EL (cell line): ENCODE measurements at regions not wholly inside any gene's neighbourhood (a gene's known extent, or its start where the extent isn't known, plus 50 kb on each side); places are given as distances from the start of the nearest gene placed in this dataset.

Experiments used
- DNase-seq: peaks from one replicate; pipeline ENCODE4 v3.0.0-alpha.2; 2016

- no peak for DNase-seq
Observed at GRCh38 chr18:25630682-25631081, 278.7 kb upstream of the ZNF521 start.

- DNase-seq = no peak
Observed at GRCh38 chr18:25621682-25622081, 269.7 kb upstream of the ZNF521 start.

- DNase-seq = peak; percentile 3
Observed at GRCh38 chr18:25621144-25621543, 269.2 kb upstream of the ZNF521 start.

GRCh38 chr18:25614168-25614567, 262.2 kb upstream of the ZNF521 start:
- no peak for DNase-seq

GRCh38 chr18:25612466-25612865, 260.5 kb upstream of the ZNF521 start:
- no peak for DNase-seq

- DNase-seq = no peak
Observed at GRCh38 chr18:25608091-25608490, 256.1 kb upstream of the ZNF521 start.

- no peak for DNase-seq
Observed at GRCh38 chr18:25604894-25605597, 253.1 kb upstream of the ZNF521 start.

- no peak for DNase-seq
Observed at GRCh38 chr18:25604196-25604893, 252.4 kb upstream of the ZNF521 start.

GRCh38 chr18:25599443-25599842, 247.5 kb upstream of the ZNF521 start:
- no peak for DNase-seq

GRCh38 chr18:25597476-25597875, 245.5 kb upstream of the ZNF521 start:
- no peak for DNase-seq

- DNase-seq = no peak
Observed at GRCh38 chr18:25595274-25596060, 243.5 kb upstream of the ZNF521 start.

GRCh38 chr18:25594351-25594750, 242.4 kb upstream of the ZNF521 start:
- DNase-seq = peak; percentile 64

GRCh38 chr18:25592804-25593360, 240.9 kb upstream of the ZNF521 start:
- no peak for DNase-seq

GRCh38 chr18:25590456-25590855, 238.5 kb upstream of the ZNF521 start:
- no peak for DNase-seq

- DNase-seq = no peak
Observed at GRCh38 chr18:25587545-25587944, 235.6 kb upstream of the ZNF521 start.

GRCh38 chr18:25568986-25569385, 217.0 kb upstream of the ZNF521 start:
- DNase-seq = no peak

- DNase-seq = no peak
Observed at GRCh38 chr18:25563816-25564683, 212.1 kb upstream of the ZNF521 start.

- DNase-seq = no peak
Observed at GRCh38 chr18:25563346-25563745, 211.4 kb upstream of the ZNF521 start.

- peak; percentile 28 for DNase-seq
Observed at GRCh38 chr18:25561918-25562317, 210.0 kb upstream of the ZNF521 start.

- no peak for DNase-seq
Observed at GRCh38 chr18:25560369-25560768, 208.4 kb upstream of the ZNF521 start.

GRCh38 chr18:25557011-25557410, 205.0 kb upstream of the ZNF521 start:
- no peak for DNase-seq

- DNase-seq = no peak
Observed at GRCh38 chr18:25553631-25554263, 201.8 kb upstream of the ZNF521 start.
